NT2/D1 (cell line): ENCODE measurements at regions not wholly inside any gene's neighbourhood (a gene's known extent, or its start where the extent isn't known, plus 50 kb on each side); places are given as distances from the start of the nearest gene placed in this dataset.

ENCODE experiments used
- DNase-seq: peaks from one replicate; pipeline ENCODE4 v3.0.0-alpha.2; 2011; ENCODE audit warnings: low read depth, low spot score
- H3K27me3 ChIP-seq: 2 replicates; pipeline ENCODE4 v1.6.0; 2011; ENCODE audit warnings: mild to moderate bottlenecking; ENCODE audit not compliant: insufficient read length, insufficient read depth
- H3K36me3 ChIP-seq: 2 replicates; pipeline ENCODE4 v1.6.1; 2011; ENCODE audit warnings: mild to moderate bottlenecking, low read length, mixed read lengths; ENCODE audit not compliant: insufficient read depth, insufficient read length
- H3K4me1 ChIP-seq: 2 replicates; pipeline ENCODE4 v1.5.1; 2011; ENCODE audit not compliant: insufficient read depth, insufficient read length
- H3K4me3 ChIP-seq: 2 replicates; pipeline ENCODE4 v1.5.1; 2011; ENCODE audit warnings: low read depth; ENCODE audit not compliant: insufficient read length
- H3K9ac ChIP-seq: 2 replicates; pipeline ENCODE4 v1.6.0; 2011; ENCODE audit warnings: low read depth; ENCODE audit not compliant: insufficient read length
- H3K9me3 ChIP-seq: 2 replicates; pipeline ENCODE4 v1.5.1; 2011; ENCODE audit warnings: mild to moderate bottlenecking, low read length; ENCODE audit not compliant: insufficient read depth
- SUZ12 ChIP-seq: IDR thresholded peaks from 2 replicates; pipeline ENCODE4 v1.6.1; 2011; ENCODE audit not compliant: insufficient read length, insufficient read depth; ENCODE audit errors: extremely low read depth
- YY1 ChIP-seq: IDR thresholded peaks from 2 replicates; pipeline ENCODE4 v1.6.1; 2011; ENCODE audit not compliant: insufficient read length, insufficient read depth
- ZNF274 ChIP-seq: IDR thresholded peaks from 2 replicates; pipeline ENCODE4 v1.6.1; 2011; ENCODE audit warnings: mild to moderate bottlenecking, low read depth, low read length

GRCh38 chr21:28444557-28444956 lies 548.1 kb downstream of the LTN1 start:
- Histone ChIP-seq H3K4me1 (no peaks in the 10 kb centered on the region), H3K36me3 (no peaks in the 10 kb centered on the region), H3K9me3 (0 out of 2 replicates have a peak, but pooled peaks cover 10% of the 10 kb centered on the region), H3K9ac (no peak overlapping the region), H3K4me3 (no peak overlapping the region), H3K27me3 (no peaks in the 10 kb centered on the region)
- no peak for DNase-seq
- TF ChIP-seq ZNF274, result no peak
- TF ChIP-seq YY1, result no peak
- no peak for TF ChIP-seq SUZ12

GRCh38 chr21:28444111-28444510 lies 548.6 kb downstream of the LTN1 start:
- no peak for DNase-seq
- TF ChIP-seq ZNF274 (no peak), SUZ12 (no peak)
- 0 out of 2 replicates have a peak, but pooled peaks cover 10% of the 10 kb centered on the region for H3K9me3 ChIP-seq
- H3K4me3 ChIP-seq, result no peak overlapping the region
- H3K27me3 ChIP-seq, result no peaks in the 10 kb centered on the region
- no peaks in the 10 kb centered on the region for H3K4me1 ChIP-seq
- no peaks in the 10 kb centered on the region for H3K36me3 ChIP-seq
- H3K9ac ChIP-seq, result no peak overlapping the region

- H3K27me3 ChIP-seq, result no peaks in the 10 kb centered on the region
These were observed 550.1 kb downstream of the LTN1 start for GRCh38 chr21:28442624-28443023.

GRCh38 chr21:28442085-28442484 lies 550.6 kb downstream of the LTN1 start:
- Histone ChIP-seq H3K9ac (no peak overlapping the region), H3K4me3 (no peak overlapping the region), H3K9me3 (0 out of 2 replicates have a peak, but pooled peaks cover 10% of the 10 kb centered on the region), H3K36me3 (no peaks in the 10 kb centered on the region), H3K27me3 (no peaks in the 10 kb centered on the region), H3K4me1 (no peaks in the 10 kb centered on the region)
- DNase-seq, result no peak
- TF ChIP-seq SUZ12 (no peak), ZNF274 (no peak), YY1 (no peak)

More at GRCh38 chr21:28442624-28443023, 550.1 kb downstream of the LTN1 start:
- TF ChIP-seq SUZ12, result no peak
- no peak for TF ChIP-seq ZNF274
- no peak for TF ChIP-seq YY1
- H3K9ac ChIP-seq, result no peak overlapping the region
- no peak for DNase-seq
- 0 out of 2 replicates have a peak, but pooled peaks cover 10% of the 10 kb centered on the region for H3K9me3 ChIP-seq
- no peaks in the 10 kb centered on the region for H3K4me1 ChIP-seq
- no peaks in the 10 kb centered on the region for H3K36me3 ChIP-seq
- H3K4me3 ChIP-seq, result no peak overlapping the region

GRCh38 chr21:28439788-28440187 lies 552.9 kb downstream of the LTN1 start:
- no peak overlapping the region for H3K4me3 ChIP-seq
- H3K36me3 ChIP-seq, result no peaks in the 10 kb centered on the region
- no peak for TF ChIP-seq SUZ12
- TF ChIP-seq YY1, result no peak
- TF ChIP-seq ZNF274, result no peak
- H3K9me3 ChIP-seq, result no peaks in the 10 kb centered on the region
- H3K27me3 ChIP-seq, result no peaks in the 10 kb centered on the region
- H3K4me1 ChIP-seq, result no peaks in the 10 kb centered on the region
- DNase-seq, result no peak
- no peak overlapping the region for H3K9ac ChIP-seq

GRCh38 chr21:28439251-28439650 lies 553.4 kb downstream of the LTN1 start:
- Histone ChIP-seq H3K4me3 (no peak overlapping the region), H3K9ac (no peak overlapping the region), H3K27me3 (no peaks in the 10 kb centered on the region), H3K9me3 (no peaks in the 10 kb centered on the region), H3K36me3 (no peaks in the 10 kb centered on the region), H3K4me1 (no peaks in the 10 kb centered on the region)
- no peak for DNase-seq
- no peak for TF ChIP-seq YY1
- no peak for TF ChIP-seq ZNF274
- TF ChIP-seq SUZ12, result no peak

GRCh38 chr21:28437061-28437460 lies 555.6 kb downstream of the LTN1 start:
- TF ChIP-seq ZNF274 (no peak), YY1 (no peak), SUZ12 (no peak)
- no peaks in the 10 kb centered on the region for H3K9me3 ChIP-seq
- DNase-seq, result no peak
- H3K9ac ChIP-seq, result no peak overlapping the region
- H3K4me3 ChIP-seq, result no peak overlapping the region
- H3K4me1 ChIP-seq, result no peaks in the 10 kb centered on the region
- no peaks in the 10 kb centered on the region for H3K27me3 ChIP-seq
- H3K36me3 ChIP-seq, result no peaks in the 10 kb centered on the region
